Endothelial cell (in vitro differentiated cells): ENCODE measurements at regions not wholly inside any gene's neighbourhood (a gene's known extent, or its start where the extent isn't known, plus 50 kb on each side); places are given as distances from the start of the nearest gene placed in this dataset.

Experiments
- DNase-seq: peaks from one replicate; pipeline ENCODE4 v3.0.0; 2021; ENCODE audit warnings: low spot score
- H3K27ac Mint-ChIP-seq: one replicate; pipeline ENCODE4 v1.8.0; 2021; ENCODE audit warnings: mixed read lengths, inconsistent platforms; ENCODE audit not compliant: unreplicated experiment
- H3K27me3 Mint-ChIP-seq: one replicate; pipeline ENCODE4 v1.8.0; 2021; ENCODE audit warnings: mild to moderate bottlenecking, moderate library complexity, mixed read lengths, inconsistent platforms; ENCODE audit not compliant: unreplicated experiment
- H3K36me3 Mint-ChIP-seq: one replicate; pipeline ENCODE4 v1.8.0; 2021; ENCODE audit warnings: mild to moderate bottlenecking, low read depth, mixed read lengths, inconsistent platforms; ENCODE audit not compliant: unreplicated experiment
- H3K4me1 Mint-ChIP-seq: one replicate; pipeline ENCODE4 v1.8.0; 2021; ENCODE audit warnings: mild to moderate bottlenecking, mixed read lengths, inconsistent platforms; ENCODE audit not compliant: unreplicated experiment
- H3K4me3 Mint-ChIP-seq: one replicate; pipeline ENCODE4 v1.8.0; 2021; ENCODE audit warnings: mild to moderate bottlenecking, mixed read lengths, inconsistent platforms; ENCODE audit not compliant: unreplicated experiment
- H3K9me3 Mint-ChIP-seq: one replicate; pipeline ENCODE4 v1.8.0; 2021; ENCODE audit warnings: mixed read lengths, inconsistent platforms; ENCODE audit not compliant: unreplicated experiment
- CTCF ChIP-seq: fragments of 200-600 bp; sonication (generic); IDR thresholded peaks from one replicate; pipeline ENCODE4 v1.5.0; 2021; ENCODE audit warnings: antibody characterized with exemption; ENCODE audit not compliant: unreplicated experiment

GRCh38 chr11:69390561-69390960 is 90.9 kb upstream of the LINC01488 start:
- Mint-ChIP-seq H3K4me1 (peaks cover 13% of the 10 kb centered on the region), H3K36me3 (peaks cover 10% of the 10 kb centered on the region), H3K9me3 (peaks cover 4% of the 10 kb centered on the region), H3K4me3 (no peak overlapping the region), H3K27ac (no peak overlapping the region), H3K27me3 (peaks cover 10% of the 10 kb centered on the region)
- no peak for DNase-seq
- TF ChIP-seq CTCF, result no peak

GRCh38 chr11:69391192-69392103 is 90.0 kb upstream of the LINC01488 start:
- H3K27me3 Mint-ChIP-seq, result peaks cover 10% of the 10 kb centered on the region
- peaks cover 4% of the 10 kb centered on the region for H3K9me3 Mint-ChIP-seq
- no peak overlapping the region for H3K27ac Mint-ChIP-seq
- TF ChIP-seq CTCF, result no peak
- no peak for DNase-seq
- H3K4me1 Mint-ChIP-seq, result peaks cover 10% of the 10 kb centered on the region
- peaks cover 10% of the 10 kb centered on the region for H3K36me3 Mint-ChIP-seq
- H3K4me3 Mint-ChIP-seq, result no peak overlapping the region

- Mint-ChIP-seq H3K4me1 (peaks cover 4% of the 10 kb centered on the region), H3K36me3 (peaks cover 10% of the 10 kb centered on the region), H3K9me3 (peaks cover 4% of the 10 kb centered on the region), H3K27ac (no peak overlapping the region), H3K27me3 (peaks cover 10% of the 10 kb centered on the region), H3K4me3 (no peak overlapping the region)
- TF ChIP-seq CTCF, result no peak
- DNase-seq, result no peak
Observed at GRCh38 chr11:69392104-69392653, 89.3 kb upstream of the LINC01488 start.

- no peak for TF ChIP-seq CTCF
- H3K4me1 Mint-ChIP-seq, result no peaks in the 10 kb centered on the region
- H3K27me3 Mint-ChIP-seq, result peaks cover 10% of the 10 kb centered on the region
- H3K27ac Mint-ChIP-seq, result no peak overlapping the region
- no peak overlapping the region for H3K4me3 Mint-ChIP-seq
- H3K36me3 Mint-ChIP-seq, result peaks cover 4% of the 10 kb centered on the region
- peaks cover 4% of the 10 kb centered on the region for H3K9me3 Mint-ChIP-seq
- DNase-seq, result no peak
Observed at GRCh38 chr11:69393178-69393832, 88.2 kb upstream of the LINC01488 start.
